H9 (cell line): ENCODE measurements at regions not wholly inside any gene's neighbourhood (a gene's known extent, or its start where the extent isn't known, plus 50 kb on each side); places are given as distances from the start of the nearest gene placed in this dataset.

ENCODE experiments used
- DNase-seq: peaks from one replicate; pipeline ENCODE4 v3.0.0-alpha.2; 2017
- H2AFZ ChIP-seq: one replicate; pipeline ENCODE4 v1.6.1; 2013; ENCODE audit warnings: mild to moderate bottlenecking, low read length, control low read depth, moderate library complexity
- H2AK5ac ChIP-seq: 2 replicates; pipeline ENCODE4 v1.6.1; 2013; ENCODE audit warnings: low read length, control low read depth, mixed read lengths; ENCODE audit not compliant: insufficient read length
- H2BK120ac ChIP-seq: one replicate; pipeline ENCODE4 v1.6.1; 2013; ENCODE audit warnings: low read depth, mild to moderate bottlenecking, low read length, control low read depth, inconsistent platforms; ENCODE audit not compliant: poor library complexity, severe bottlenecking
- H2BK12ac ChIP-seq: 2 replicates; pipeline ENCODE4 v1.6.1; 2013; ENCODE audit warnings: low read length, control low read depth, mixed read lengths, low read depth; ENCODE audit not compliant: insufficient read length
- H2BK15ac ChIP-seq: 2 replicates; pipeline ENCODE4 v1.6.1; 2013; ENCODE audit warnings: low read depth, low read length, control low read depth
- H2BK20ac ChIP-seq: one replicate; pipeline ENCODE4 v1.6.1; 2013; ENCODE audit warnings: low read depth, mild to moderate bottlenecking, low read length, control low read depth, inconsistent platforms; ENCODE audit not compliant: poor library complexity, severe bottlenecking
- H2BK5ac ChIP-seq: 2 replicates; pipeline ENCODE4 v1.6.1; 2013; ENCODE audit warnings: low read length, control low read depth, mixed read lengths; ENCODE audit not compliant: insufficient read length
- H3K14ac ChIP-seq: 2 replicates; pipeline ENCODE4 v1.6.1; 2013; ENCODE audit warnings: low read length, control low read depth; ENCODE audit not compliant: insufficient read depth
- H3K18ac ChIP-seq: 2 replicates; pipeline ENCODE4 v1.6.1; 2013; ENCODE audit warnings: low read depth, mild to moderate bottlenecking, mixed read lengths, low read length, control low read depth; ENCODE audit not compliant: insufficient read length
- H3K23ac ChIP-seq: 2 replicates; pipeline ENCODE4 v1.6.1; 2013; ENCODE audit warnings: low read length, control low read depth, mixed read lengths, low read depth; ENCODE audit not compliant: insufficient read length
- H3K23me2 ChIP-seq: 2 replicates; pipeline ENCODE4 v1.6.1; 2013; ENCODE audit warnings: low read depth, mild to moderate bottlenecking, mixed read lengths, low read length, control low read depth; ENCODE audit not compliant: insufficient read length, poor library complexity, severe bottlenecking
- H3K27ac ChIP-seq: 2 replicates; pipeline ENCODE4 v1.5.1; 2013; ENCODE audit warnings: low read length, control low read depth, mixed read lengths, low read depth; ENCODE audit not compliant: insufficient read length
- H3K27me3 ChIP-seq: 2 replicates; pipeline ENCODE4 v1.6.1; 2013; ENCODE audit warnings: low read length, control low read depth, inconsistent platforms; ENCODE audit not compliant: insufficient read depth
- H3K4ac ChIP-seq: 2 replicates; pipeline ENCODE4 v1.6.1; 2013; ENCODE audit warnings: low read depth, mild to moderate bottlenecking, control low read depth, inconsistent platforms, low read length, moderate library complexity
- H3K4me1 ChIP-seq: 2 replicates; pipeline ENCODE4 v1.6.1; 2013; ENCODE audit warnings: low read length, control low read depth, inconsistent platforms; ENCODE audit not compliant: insufficient read depth
- H3K4me2 ChIP-seq: 2 replicates; pipeline ENCODE4 v1.6.1; 2013; ENCODE audit warnings: low read length, control low read depth, mixed read lengths; ENCODE audit not compliant: insufficient read length, insufficient read depth
- H3K56ac ChIP-seq: 2 replicates; pipeline ENCODE4 v1.6.1; 2013; ENCODE audit warnings: low read depth, mild to moderate bottlenecking, mixed read lengths, low read length, control low read depth; ENCODE audit not compliant: insufficient read length
- H3K79me1 ChIP-seq: 2 replicates; pipeline ENCODE4 v1.6.1; 2013; ENCODE audit warnings: low read depth, mild to moderate bottlenecking, moderate library complexity, low read length, control low read depth, inconsistent platforms; ENCODE audit not compliant: insufficient read depth, poor library complexity, severe bottlenecking
- H3K79me2 ChIP-seq: 2 replicates; pipeline ENCODE4 v1.6.1; 2013; ENCODE audit warnings: low read length, control low read depth, inconsistent platforms; ENCODE audit not compliant: insufficient read depth
- H3K9ac ChIP-seq: 2 replicates; pipeline ENCODE4 v1.6.1; 2013; ENCODE audit warnings: low read length, control low read depth, mixed read lengths; ENCODE audit not compliant: insufficient read length; ENCODE audit errors: extremely low read depth
- H3K9me3 ChIP-seq: one replicate; pipeline ENCODE4 v1.6.1; 2013; ENCODE audit warnings: low read depth, low read length, inconsistent platforms; ENCODE audit not compliant: control insufficient read depth
- H3T11ph ChIP-seq: one replicate; pipeline ENCODE4 v1.6.1; 2013; ENCODE audit warnings: mild to moderate bottlenecking, low read length, control low read depth, inconsistent platforms
- H4K20me1 ChIP-seq: one replicate; pipeline ENCODE4 v1.6.1; 2013; ENCODE audit not compliant: control insufficient read depth, insufficient read length, insufficient read depth
- H4K5ac ChIP-seq: 2 replicates; pipeline ENCODE4 v1.6.1; 2013; ENCODE audit warnings: low read depth, mild to moderate bottlenecking, mixed read lengths, low read length, control low read depth; ENCODE audit not compliant: insufficient read length
- H4K8ac ChIP-seq: replicated peaks from 2 replicates; pipeline ENCODE4 v1.6.1; 2013; ENCODE audit warnings: low read length, control low read depth, mixed read lengths, low read depth; ENCODE audit not compliant: insufficient read length
- H4K91ac ChIP-seq: 2 replicates; pipeline ENCODE4 v1.6.1; 2013; ENCODE audit warnings: low read depth, mild to moderate bottlenecking, moderate library complexity, mixed read lengths, low read length, control low read depth; ENCODE audit not compliant: insufficient read length
- H3K27ac Mint-ChIP-seq, 3 experiments: 2 replicates in 2 of 3; 3 replicates in 1 of 3; pipeline ENCODE4 v1.8.0; 2020 to 2021; ENCODE audit warnings: mixed read lengths in 3 of 3, mild to moderate bottlenecking in 1 of 3, moderate library complexity in 1 of 3
- H3K27me3 Mint-ChIP-seq: 2 replicates; pipeline ENCODE4 v1.8.0; 2021; ENCODE audit warnings: low read depth, mild to moderate bottlenecking, moderate library complexity, mixed read lengths
- H3K36me3 Mint-ChIP-seq, 3 experiments: 2 replicates in 2 of 3; 3 replicates in 1 of 3; pipeline ENCODE4 v1.8.0; 2020 to 2021; ENCODE audit warnings: low read depth in 3 of 3, mixed read lengths in 3 of 3; ENCODE audit not compliant: insufficient read depth in 1 of 3
- H3K4me1 Mint-ChIP-seq, 2 experiments: 2 replicates each; pipeline ENCODE4 v1.8.0; 2020; ENCODE audit warnings: mixed read lengths in 2 of 2
- H3K4me3 Mint-ChIP-seq, 2 experiments: 2 replicates in 1 of 2; 3 replicates in 1 of 2; pipeline ENCODE4 v1.8.0; 2020 to 2021; ENCODE audit warnings: mild to moderate bottlenecking in 2 of 2, mixed read lengths in 2 of 2, moderate library complexity in 1 of 2
- H3K9me3 Mint-ChIP-seq, 2 experiments: 2 replicates in 1 of 2; 3 replicates in 1 of 2; pipeline ENCODE4 v1.8.0; 2020; ENCODE audit warnings: mild to moderate bottlenecking in 2 of 2, mixed read lengths in 2 of 2, moderate library complexity in 1 of 2
- CTCF ChIP-seq: fragments of 200-600 bp; sonication (generic); conservative IDR thresholded peaks from 3 replicates; pipeline ENCODE4 v1.8.0; 2021; ENCODE audit warnings: antibody characterized with exemption, mild to moderate bottlenecking
- WGBS: extraction: QIAGEN DNeasy Blood & Tissue Kit; methylation state at CpG from one replicate; pipeline ENCODE4 v1.1.7; 2013; ENCODE audit warnings: missing lambda C conversion rate, low lambda C conversion rate, mixed read lengths; ENCODE audit not compliant: insufficient read length; ENCODE audit errors: extremely low coverage; 5-methylcytosine and 5-hydroxymethylcytosine counted together

- H3K56ac ChIP-seq, result no peak overlapping the region
- H3K18ac ChIP-seq, result no peak overlapping the region
- H3K4ac ChIP-seq, result no peak overlapping the region
- peaks cover 11 to 16% of the 10 kb centered on the region in 2 experiments for H3K4me1 Mint-ChIP-seq
- H2BK5ac ChIP-seq, result no peak overlapping the region
- H3K27me3 Mint-ChIP-seq, result no peaks in the 10 kb centered on the region
- no peaks in the 10 kb centered on the region for H3K23me2 ChIP-seq
- no CpG with 5 or more reads among the region's 7 CpGs for WGBS
- no peak overlapping the region for H2BK12ac ChIP-seq
- no peak overlapping the region for H3K9ac ChIP-seq
- no peak for TF ChIP-seq CTCF
- no peaks in the 10 kb centered on the region for H4K20me1 ChIP-seq
- H3K27ac Mint-ChIP-seq, result peak overlapping the region; percentile 18 to 90 (median 72); a peak in 4 of 7 replicates
- no peaks in the 10 kb centered on the region for H3K79me1 ChIP-seq
- H2AK5ac ChIP-seq, result no peak overlapping the region
- H3K4me3 Mint-ChIP-seq, result peak overlapping the region in 1 of 2 experiments; percentile 31; a peak in 1 of 5 replicates
- H3K23ac ChIP-seq, result no peak overlapping the region
- H3K79me2 ChIP-seq, result no peaks in the 10 kb centered on the region
- H3K4me2 ChIP-seq, result peak overlapping the region; percentile 24
- peak; percentile 61 for DNase-seq
- H3K36me3 Mint-ChIP-seq, result peaks cover 20 to 41% (median 34%) of the 10 kb centered on the region in 3 experiments; a peak in 6 of 7 replicates
- no peak overlapping the region for H3K27ac ChIP-seq
- no peak overlapping the region for H4K91ac ChIP-seq
- H3K27me3 ChIP-seq, result no peaks in the 10 kb centered on the region
- no peak overlapping the region for H3T11ph ChIP-seq
- no peak overlapping the region for H2BK20ac ChIP-seq
- H3K9me3 Mint-ChIP-seq, result peaks cover 0 to 7% of the 10 kb centered on the region in 2 experiments; a peak in 1 of 5 replicates
- no peak overlapping the region for H2BK120ac ChIP-seq
- no peak overlapping the region for H2BK15ac ChIP-seq
- H3K9me3 ChIP-seq, result no peaks in the 10 kb centered on the region
- H4K8ac ChIP-seq, result no peak overlapping the region
- H2AFZ ChIP-seq, result no peak overlapping the region
- no peak overlapping the region for H4K5ac ChIP-seq
- no peak overlapping the region for H3K14ac ChIP-seq
- H3K4me1 ChIP-seq, result no peaks in the 10 kb centered on the region; the same call in 1 of the 2 replicates
These were observed 74.6 kb upstream of the NPAS1 start for GRCh38 chr19:46944918-46945628.
